HepG2 (cell line): ENCODE measurements at regions not wholly inside any gene's neighbourhood (a gene's known extent, or its start where the extent isn't known, plus 50 kb on each side); places are given as distances from the start of the nearest gene placed in this dataset.

ENCODE experiments used
- ATAC-seq: fragments of 200-7000 bp; cut with Tn5 transposase; 3 replicates; pipeline ENCODE4 v1.9.1; 2020; ENCODE audit warnings: mild to moderate bottlenecking, moderate library complexity
- BruUV-seq: library from RNA; stranded (reverse); fragments of 400-500 nt; replicated peaks from 2 replicates; lab custom pipeline; 2021; lab: Mats Ljungman, UMichigan
- CTCF ChIA-PET: fragments of 300-600 bp; formaldehyde crosslinking; extraction: SDS; loops from one replicate; lab custom pipeline; 2021; ENCODE audit warnings: low total read pairs, inconsistent platforms, low intra/inter-chr PET ratio; lab: Yijun Ruan, JAX
- POLR2A ChIA-PET: fragments of 350-600 bp; sonication (Branson Sonifier 250); formaldehyde crosslinking; loops from one replicate; lab custom pipeline; 2020; ENCODE audit warnings: antibody characterized with exemption, inconsistent platforms; lab: Yijun Ruan, JAX
- DNase-seq: peaks from one replicate; pipeline ENCODE4 v3.0.0-alpha.2; 2015; ENCODE audit warnings: low spot score
- FAIRE-seq: peaks from 3 replicates; lab custom pipeline; 2011; peaks lifted over from hg19 to GRCh38; lab: Jason Lieb, UNC
- H2AFZ ChIP-seq: one replicate; pipeline ENCODE4 v1.6.1; 2011; ENCODE audit warnings: low read length, inconsistent platforms
- H3K27ac ChIP-seq: fragments of 300-600 bp; 3 replicates; pipeline ENCODE4 v1.8.0; 2011; ENCODE audit warnings: mixed run types, mild to moderate bottlenecking, mixed read lengths, low read length, inconsistent platforms; ENCODE audit not compliant: insufficient read depth; ENCODE audit errors: extremely low read length
- H3K27me3 ChIP-seq, 2 experiments: fragments of 200-600 bp in 1 of 2; 2 replicates in 1 of 2; 3 replicates in 1 of 2; pipeline versions ENCODE4 v1.6.0 to v1.8.0; 2011; ENCODE audit warnings: low read length in 2 of 2, mild to moderate bottlenecking in 2 of 2, moderate library complexity in 2 of 2, inconsistent platforms in 1 of 2; ENCODE audit not compliant: insufficient read depth in 2 of 2, control insufficient read depth in 1 of 2
- H3K36me3 ChIP-seq, 2 experiments: fragments of 200-600 bp in 1 of 2; replicated peaks in 1 of 2; 2 replicates in 1 of 2; 3 replicates in 1 of 2; pipeline versions ENCODE4 v1.5.1 to v1.8.0; 2011; ENCODE audit warnings: low read length in 2 of 2, inconsistent platforms in 1 of 2; ENCODE audit not compliant: insufficient read depth in 2 of 2, control insufficient read depth in 1 of 2
- H3K4me1 ChIP-seq: 2 replicates; pipeline ENCODE4 v1.5.1; 2012; ENCODE audit warnings: low read length, inconsistent platforms; ENCODE audit not compliant: insufficient read depth
- H3K4me2 ChIP-seq: 2 replicates; pipeline ENCODE4 v1.6.0; 2011; ENCODE audit warnings: low read depth, low read length, inconsistent platforms
- H3K4me3 ChIP-seq, 3 experiments: fragments of 200-600 bp in 1 of 3; sonication (generic), shearing (Covaris generic) in 1 of 3; replicated peaks in 1 of 3; 2 replicates each; pipeline ENCODE4 v1.5.1; 2011 to 2016; ENCODE audit warnings: low read length in 3 of 3, inconsistent platforms in 2 of 3, low read depth in 2 of 3, mild to moderate bottlenecking in 2 of 3, control low read depth in 1 of 3, mixed read lengths in 1 of 3; ENCODE audit not compliant: insufficient read depth in 1 of 3
- H3K79me2 ChIP-seq: one replicate; pipeline ENCODE4 v1.6.1; 2011; ENCODE audit warnings: low read length, inconsistent platforms; ENCODE audit not compliant: insufficient read depth
- H3K9ac ChIP-seq: 2 replicates; pipeline ENCODE4 v1.6.0; 2011; ENCODE audit warnings: mild to moderate bottlenecking, low read depth, low read length, inconsistent platforms; ENCODE audit not compliant: insufficient read depth
- H3K9me3 ChIP-seq: 2 replicates; pipeline ENCODE4 v1.5.1; 2012; ENCODE audit warnings: mild to moderate bottlenecking, low read length
- H4K20me1 ChIP-seq: 2 replicates; pipeline ENCODE4 v1.6.0; 2011; ENCODE audit warnings: inconsistent platforms, mild to moderate bottlenecking, low read length, moderate library complexity; ENCODE audit not compliant: insufficient read depth
- STAT6 ChIP-seq: sonication (generic); formaldehyde crosslinking; IDR thresholded peaks from 2 replicates; pipeline ENCODE4 v1.4.0; 2020; ENCODE audit warnings: missing genetic modification reagents, mild to moderate bottlenecking, borderline replicate concordance
- THAP8 ChIP-seq: sonication (generic); formaldehyde crosslinking; IDR thresholded peaks from 2 replicates; pipeline ENCODE4 v1.5.1; 2020; ENCODE audit warnings: missing genetic modification reagents, mild to moderate bottlenecking, borderline replicate concordance
- ZMYM4 ChIP-seq: sonication (generic); formaldehyde crosslinking; IDR thresholded peaks from 2 replicates; pipeline ENCODE4 v1.8.1; 2023; ENCODE audit warnings: mild to moderate bottlenecking, missing genetic modification reagents
- ZNF232 ChIP-seq: sonication (generic); formaldehyde crosslinking; IDR thresholded peaks from 2 replicates; pipeline ENCODE4 v1.4.0; 2020; ENCODE audit warnings: missing genetic modification reagents, borderline replicate concordance
- ZNF407 ChIP-seq: sonication (generic); formaldehyde crosslinking; IDR thresholded peaks from one replicate; pipeline ENCODE4 v1.5.1; 2020; ENCODE audit warnings: mild to moderate bottlenecking, missing genetic modification reagents; ENCODE audit errors: not compliant biosample characterization
- WGBS: methylation state at CpG from one replicate; pipeline ENCODE4 v1.1.6; 2017; ENCODE audit warnings: low lambda C conversion rate; 5-methylcytosine and 5-hydroxymethylcytosine counted together
- in situ Hi-C: cut with HindIII; loops from 2 replicates; pipeline ENCODE4 v1.10.0; 2017; ENCODE audit warnings: low pct_unique_long_range_greater_than_20kb; ENCODE audit not compliant: extremely low pct_ligation_motif_present
- intact Hi-C: fragments of 100-400 bp; cut with micrococcal nuclease; formaldehyde crosslinking; loops from one replicate; pipeline ENCODE4 v1.10.0; 2022; ENCODE audit not compliant: unreplicated experiment

GRCh38 chr2:7913974-7914373 is 767.9 kb upstream of the ID2 start:
- ATAC-seq (no peak), DNase-seq (no peak), FAIRE-seq (no peak)
- intact Hi-C loops (no loop called here), in situ Hi-C loops (no loop called here)
- no peaks in the 10 kb centered on the region for H3K9me3 ChIP-seq
- no peak overlapping the region for H3K4me2 ChIP-seq
- no peak overlapping the region for H3K9ac ChIP-seq
- ChIA-PET CTCF (no interaction called here), POLR2A (no interaction called here)
- H3K36me3 ChIP-seq: no peaks in the 10 kb centered on the region
- no peaks in the 10 kb centered on the region; the same call in 1 of the 2 replicates for H3K4me1 ChIP-seq
- no peaks in the 10 kb centered on the region for H3K27me3 ChIP-seq
- TF ChIP-seq ZNF407 (CRISPR knock-in tag) (no peak), STAT6 (no peak), ZNF232 (CRISPR knock-in tag) (no peak), ZMYM4 (CRISPR knock-in tag) (no peak), THAP8 (CRISPR knock-in tag) (no peak)
- no peaks in the 10 kb centered on the region for H4K20me1 ChIP-seq
- no peak overlapping the region for H3K4me3 ChIP-seq
- WGBS: 60% methylated on average over 10 of the region's 10 CpGs
- no peaks in the 10 kb centered on the region for H3K79me2 ChIP-seq
- BruUV-seq: no TSS peak
- no peak overlapping the region for H2AFZ ChIP-seq
- no peak overlapping the region for H3K27ac ChIP-seq
